ENCODE measurements at regions not wholly inside any gene's neighbourhood (a gene's known extent, or its start where the extent isn't known, plus 50 kb on each side); places are given as distances from the start of the nearest gene placed in this dataset.

GRCh38 chr1:96464522-96464921, 257.1 kb upstream of the PTBP2 start:
- H3K27me3 ChIP-seq (ENCODE audit: insufficient read depth, low read length), result no peaks in the 10 kb centered on the region
- no peaks in the 10 kb centered on the region for H3K4me1 ChIP-seq (ENCODE audit: insufficient read depth, low read length)
- DNase-seq (ENCODE audit: low read depth) (no peak), FAIRE-seq (no peak)
- H3K4me2 ChIP-seq (ENCODE audit: low read length), result no peak overlapping the region
- H3K4me1 Mint-ChIP-seq (ENCODE audit: low read depth, unreplicated experiment), result no peaks in the 10 kb centered on the region
- no peaks in the 10 kb centered on the region for H3K9me3 ChIP-seq (ENCODE audit: insufficient read depth, low read depth, low read length)
- H3K9me3 Mint-ChIP-seq (ENCODE audit: unreplicated experiment), result no peaks in the 10 kb centered on the region
- H3K36me3 ChIP-seq (ENCODE audit: insufficient read depth, low read length), result no peaks in the 10 kb centered on the region
- H3K27ac ChIP-seq (ENCODE audit: low read depth, low read length), result no peak overlapping the region
- no peak overlapping the region for H3K4me3 ChIP-seq (ENCODE audit: insufficient read depth, low read depth, low read length)
- no peak overlapping the region for H3K9ac ChIP-seq (ENCODE audit: low read length)
- no peak for TF ChIP-seq EZH2 (IDR thresholded peaks at IDR 0.05; ENCODE audit: insufficient read depth, low read length)
- TF ChIP-seq CTCF (IDR thresholded peaks at IDR 0.05; ENCODE audit: insufficient read depth, low read depth, low read length), result no peak
- H2AFZ ChIP-seq (ENCODE audit: low read depth, low read length), result no peak overlapping the region
- no peaks in the 10 kb centered on the region for H3K27me3 Mint-ChIP-seq (ENCODE audit: low read depth, unreplicated experiment)
- H3K36me3 Mint-ChIP-seq (ENCODE audit: low read depth, unreplicated experiment), result no peaks in the 10 kb centered on the region
- no peaks in the 10 kb centered on the region for H4K20me1 ChIP-seq (ENCODE audit: insufficient read depth, low read length)
- no peaks in the 10 kb centered on the region for H3K79me2 ChIP-seq (ENCODE audit: insufficient read depth, low read length)
- H3K4me3 Mint-ChIP-seq (ENCODE audit: unreplicated experiment), result no peak overlapping the region
- H3K27ac Mint-ChIP-seq (ENCODE audit: unreplicated experiment), result no peak overlapping the region

GRCh38 chr1:96464991-96465390, 256.6 kb upstream of the PTBP2 start:
- no peaks in the 10 kb centered on the region for H3K27me3 Mint-ChIP-seq (ENCODE audit: low read depth, unreplicated experiment)
- DNase-seq (ENCODE audit: low read depth) (no peak), FAIRE-seq (no peak)
- Histone ChIP-seq H3K27me3 (ENCODE audit: insufficient read depth, low read length) (no peaks in the 10 kb centered on the region), H3K9ac (ENCODE audit: low read length) (no peak overlapping the region), H3K4me1 (ENCODE audit: insufficient read depth, low read length) (no peaks in the 10 kb centered on the region), H3K79me2 (ENCODE audit: insufficient read depth, low read length) (no peaks in the 10 kb centered on the region), H3K36me3 (ENCODE audit: insufficient read depth, low read length) (no peaks in the 10 kb centered on the region), H4K20me1 (ENCODE audit: insufficient read depth, low read length) (no peaks in the 10 kb centered on the region), H2AFZ (ENCODE audit: low read depth, low read length) (no peak overlapping the region), H3K4me3 (ENCODE audit: insufficient read depth, low read depth, low read length) (no peak overlapping the region), H3K27ac (ENCODE audit: low read depth, low read length) (no peak overlapping the region), H3K9me3 (ENCODE audit: insufficient read depth, low read depth, low read length) (no peaks in the 10 kb centered on the region), H3K4me2 (ENCODE audit: low read length) (no peak overlapping the region)
- H3K9me3 Mint-ChIP-seq (ENCODE audit: unreplicated experiment), result no peaks in the 10 kb centered on the region
- H3K27ac Mint-ChIP-seq (ENCODE audit: unreplicated experiment), result no peak overlapping the region
- no peaks in the 10 kb centered on the region for H3K4me1 Mint-ChIP-seq (ENCODE audit: low read depth, unreplicated experiment)
- no peak overlapping the region for H3K4me3 Mint-ChIP-seq (ENCODE audit: unreplicated experiment)
- H3K36me3 Mint-ChIP-seq (ENCODE audit: low read depth, unreplicated experiment), result no peaks in the 10 kb centered on the region
- no peak for TF ChIP-seq CTCF (IDR thresholded peaks at IDR 0.05; ENCODE audit: insufficient read depth, low read depth, low read length)
- TF ChIP-seq EZH2 (IDR thresholded peaks at IDR 0.05; ENCODE audit: insufficient read depth, low read length), result no peak

GRCh38 chr1:96465441-96465840, 256.1 kb upstream of the PTBP2 start:
- Mint-ChIP-seq H3K4me1 (ENCODE audit: low read depth, unreplicated experiment) (no peaks in the 10 kb centered on the region), H3K36me3 (ENCODE audit: low read depth, unreplicated experiment) (no peaks in the 10 kb centered on the region), H3K27ac (ENCODE audit: unreplicated experiment) (no peak overlapping the region), H3K4me3 (ENCODE audit: unreplicated experiment) (no peak overlapping the region), H3K9me3 (ENCODE audit: unreplicated experiment) (no peaks in the 10 kb centered on the region), H3K27me3 (ENCODE audit: low read depth, unreplicated experiment) (no peaks in the 10 kb centered on the region)
- no peak for TF ChIP-seq CTCF (IDR thresholded peaks at IDR 0.05; ENCODE audit: insufficient read depth, low read depth, low read length)
- TF ChIP-seq EZH2 (IDR thresholded peaks at IDR 0.05; ENCODE audit: insufficient read depth, low read length), result no peak
- H3K9ac ChIP-seq (ENCODE audit: low read length), result no peak overlapping the region
- no peak overlapping the region for H3K27ac ChIP-seq (ENCODE audit: low read depth, low read length)
- no peaks in the 10 kb centered on the region for H3K4me1 ChIP-seq (ENCODE audit: insufficient read depth, low read length)
- H3K9me3 ChIP-seq (ENCODE audit: insufficient read depth, low read depth, low read length), result no peaks in the 10 kb centered on the region
- no peak for DNase-seq (ENCODE audit: low read depth)
- H3K27me3 ChIP-seq (ENCODE audit: insufficient read depth, low read length), result no peaks in the 10 kb centered on the region
- no peak overlapping the region for H3K4me3 ChIP-seq (ENCODE audit: insufficient read depth, low read depth, low read length)
- no peaks in the 10 kb centered on the region for H3K79me2 ChIP-seq (ENCODE audit: insufficient read depth, low read length)
- H4K20me1 ChIP-seq (ENCODE audit: insufficient read depth, low read length), result no peaks in the 10 kb centered on the region
- H3K36me3 ChIP-seq (ENCODE audit: insufficient read depth, low read length), result no peaks in the 10 kb centered on the region
- no peak overlapping the region for H2AFZ ChIP-seq (ENCODE audit: low read depth, low read length)
- no peak for FAIRE-seq
- no peak overlapping the region for H3K4me2 ChIP-seq (ENCODE audit: low read length)

Data from astrocyte (in vitro differentiated cells and primary cell).